H1 (cell line): ENCODE measurements at regions not wholly inside any gene's neighbourhood (a gene's known extent, or its start where the extent isn't known, plus 50 kb on each side); places are given as distances from the start of the nearest gene placed in this dataset.

Source experiments
- CTCF ChIA-PET: fragments of 300-600 bp; sonication (Branson Sonifier 250); formaldehyde crosslinking; loops from one replicate; lab custom pipeline; 2021; ENCODE audit not compliant: partially characterized antibody; lab: Charles Lee
- POLR2A ChIA-PET: fragments of 300-600 bp; sonication (Branson Sonifier 250); formaldehyde crosslinking; loops from one replicate; lab custom pipeline; 2021; ENCODE audit warnings: inconsistent platforms; ENCODE audit not compliant: partially characterized antibody; lab: Charles Lee
- DNase-seq, 2 experiments: peaks; one replicate each; pipeline versions ENCODE4 v3.0.0 to v3.0.0-alpha.2; 2010 to 2022; ENCODE audit warnings: low spot score in 2 of 2, low read depth in 1 of 2, mixed read lengths in 1 of 2
- FAIRE-seq: peaks from 2 replicates; lab custom pipeline; 2011; peaks lifted over from hg19 to GRCh38; lab: Jason Lieb, UNC
- H2AFZ ChIP-seq: 2 replicates; pipeline ENCODE4 v1.8.1; 2012; ENCODE audit warnings: low read length, inconsistent platforms
- H2AK5ac ChIP-seq: 2 replicates; pipeline ENCODE4 v1.6.1; 2013; ENCODE audit warnings: low read depth, low read length
- H2BK120ac ChIP-seq: replicated peaks from 2 replicates; pipeline ENCODE3; 2013; ENCODE audit warnings: low read depth, low read length, inconsistent platforms
- H2BK12ac ChIP-seq: 2 replicates; pipeline ENCODE4 v1.6.1; 2013; ENCODE audit warnings: low read depth, low read length
- H2BK15ac ChIP-seq: 2 replicates; pipeline ENCODE4 v1.6.1; 2013; ENCODE audit warnings: low read length
- H2BK20ac ChIP-seq: 2 replicates; pipeline ENCODE4 v1.6.1; 2013; ENCODE audit warnings: low read length
- H2BK5ac ChIP-seq: 2 replicates; pipeline ENCODE4 v1.6.1; 2013; ENCODE audit warnings: low read depth, low read length
- H3K14ac ChIP-seq: 2 replicates; pipeline ENCODE4 v1.6.1; 2013; ENCODE audit warnings: inconsistent platforms; ENCODE audit not compliant: insufficient read length
- H3K18ac ChIP-seq: 2 replicates; pipeline ENCODE4 v1.6.1; 2013; ENCODE audit warnings: low read length; ENCODE audit errors: extremely low read depth
- H3K23ac ChIP-seq: 2 replicates; pipeline ENCODE4 v1.6.1; 2013; ENCODE audit warnings: inconsistent platforms; ENCODE audit not compliant: insufficient read length
- H3K23me2 ChIP-seq: 2 replicates; pipeline ENCODE4 v1.6.1; 2013; ENCODE audit warnings: low read depth, low read length
- H3K27ac ChIP-seq: 2 replicates; pipeline ENCODE4 v1.6.1; 2011; ENCODE audit warnings: low read depth, low read length, inconsistent platforms
- H3K27me3 ChIP-seq, 4 experiments: replicated peaks in 1 of 4; 1 replicate in 1 of 4; 2 replicates in 3 of 4; pipeline versions ENCODE4 v1.6.1 to v1.8.1; 2011 to 2013; ENCODE audit warnings: low read length in 3 of 4, mild to moderate bottlenecking in 3 of 4, inconsistent platforms in 2 of 4, mixed read lengths in 2 of 4, moderate library complexity in 1 of 4; ENCODE audit not compliant: control insufficient read depth in 3 of 4, insufficient read depth in 3 of 4; ENCODE audit errors: extremely low read depth in 1 of 4
- H3K36me3 ChIP-seq, 4 experiments: 2 replicates each; pipeline versions ENCODE4 v1.6.1 to v1.8.1; 2011 to 2013; ENCODE audit warnings: mild to moderate bottlenecking in 4 of 4, low read length in 3 of 4, moderate library complexity in 2 of 4, control low read depth in 1 of 4, inconsistent platforms in 1 of 4; ENCODE audit not compliant: insufficient read depth in 4 of 4, control insufficient read depth in 2 of 4
- H3K4ac ChIP-seq: replicated peaks from 2 replicates; pipeline ENCODE3; 2013; ENCODE audit warnings: low read length, low read depth, mixed read lengths, inconsistent platforms; ENCODE audit not compliant: insufficient read length
- H3K4me1 ChIP-seq, 4 experiments: replicated peaks in 1 of 4; 1 replicate in 1 of 4; 2 replicates in 3 of 4; pipeline versions ENCODE4 v1.6.1 to v1.8.1; 2011 to 2013; ENCODE audit warnings: low read length in 3 of 4, inconsistent platforms in 2 of 4, mixed read lengths in 1 of 4; ENCODE audit not compliant: insufficient read depth in 4 of 4, control insufficient read depth in 3 of 4
- H3K4me2 ChIP-seq, 2 experiments: 2 replicates each; pipeline versions ENCODE4 v1.6.1 to v1.8.1; 2011 to 2013; ENCODE audit warnings: low read depth in 2 of 2, low read length in 2 of 2, control low read depth in 1 of 2, inconsistent platforms in 1 of 2, mild to moderate bottlenecking in 1 of 2; ENCODE audit not compliant: insufficient read depth in 1 of 2
- H3K4me3 ChIP-seq, 4 experiments: fragments of 200-600, 300-600 bp in 1 of 4; sonication (generic), shearing (Covaris generic), sonication (Bioruptor Twin) in 1 of 4; 2 replicates each; pipeline versions ENCODE4 v1.5.1 to v1.8.1; 2011 to 2016; ENCODE audit warnings: low read length in 4 of 4, low read depth in 3 of 4, control low read depth in 2 of 4, inconsistent platforms in 2 of 4, mild to moderate bottlenecking in 2 of 4, mixed read lengths in 1 of 4, moderate library complexity in 1 of 4; ENCODE audit not compliant: insufficient read depth in 2 of 4; ENCODE audit errors: extremely low read depth in 1 of 4
- H3K56ac ChIP-seq: replicated peaks from 2 replicates; pipeline ENCODE3; 2013; ENCODE audit warnings: low read depth, mild to moderate bottlenecking, mixed read lengths, low read length, inconsistent platforms; ENCODE audit not compliant: insufficient read length
- H3K79me1 ChIP-seq: 2 replicates; pipeline ENCODE4 v1.6.1; 2013; ENCODE audit warnings: low read depth, low read length, control low read depth
- H3K79me2 ChIP-seq, 2 experiments: 2 replicates each; pipeline versions ENCODE4 v1.6.1 to v1.8.1; 2012 to 2013; ENCODE audit warnings: low read length in 2 of 2, mild to moderate bottlenecking in 2 of 2, inconsistent platforms in 1 of 2; ENCODE audit not compliant: insufficient read depth in 2 of 2, control insufficient read depth in 1 of 2
- H3K9ac ChIP-seq, 4 experiments: replicated peaks in 1 of 4; 1 replicate in 1 of 4; 2 replicates in 3 of 4; pipeline versions ENCODE4 v1.6.1 to v1.8.1; 2011 to 2013; ENCODE audit warnings: low read depth in 3 of 4, low read length in 3 of 4, control low read depth in 2 of 4, mild to moderate bottlenecking in 2 of 4, moderate library complexity in 2 of 4, inconsistent platforms in 1 of 4; ENCODE audit errors: extremely low read depth in 1 of 4
- H3K9me3 ChIP-seq, 2 experiments: 2 replicates each; pipeline versions ENCODE4 v1.6.1 to v1.8.1; 2012 to 2013; ENCODE audit warnings: mild to moderate bottlenecking in 2 of 2, moderate library complexity in 2 of 2, control low read depth in 1 of 2, inconsistent platforms in 1 of 2, low read depth in 1 of 2, low read length in 1 of 2, mixed read lengths in 1 of 2; ENCODE audit not compliant: insufficient read depth in 2 of 2
- H4K20me1 ChIP-seq, 2 experiments: replicated peaks in 1 of 2; 2 replicates each; pipeline versions ENCODE3 to v1.8.1; 2011 to 2013; ENCODE audit warnings: inconsistent platforms in 2 of 2, low read length in 2 of 2, mild to moderate bottlenecking in 1 of 2; ENCODE audit not compliant: insufficient read depth in 2 of 2, control insufficient read depth in 1 of 2
- H4K5ac ChIP-seq: 2 replicates; pipeline ENCODE4 v1.6.1; 2013; ENCODE audit warnings: low read length, low read depth, mixed read lengths, inconsistent platforms; ENCODE audit not compliant: insufficient read length
- H4K8ac ChIP-seq: 2 replicates; pipeline ENCODE4 v1.8.0; 2013; ENCODE audit warnings: mild to moderate bottlenecking, moderate library complexity, low read length, inconsistent platforms; ENCODE audit not compliant: insufficient read depth; ENCODE audit errors: extremely low read depth
- H4K91ac ChIP-seq: replicated peaks from 2 replicates; pipeline ENCODE3; 2013; ENCODE audit warnings: low read length, mixed read lengths, inconsistent platforms; ENCODE audit not compliant: insufficient read length
- GABPA ChIP-seq: IDR thresholded peaks from 2 replicates; pipeline ENCODE4 v1.6.1; 2011; ENCODE audit warnings: mild to moderate bottlenecking, low read length, moderate library complexity, borderline replicate concordance; ENCODE audit not compliant: insufficient read depth
- SRF ChIP-seq: IDR thresholded peaks from 2 replicates; pipeline ENCODE4 v1.6.1; 2011; ENCODE audit warnings: mild to moderate bottlenecking, low read depth, low read length, moderate library complexity
- WGBS, 2 experiments: shearing (Covaris generic) in 1 of 2; methylation state at CpG; one replicate each; pipeline versions ENCODE4 v1.1.6 to v1.1.7; 2013 to 2015; ENCODE audit warnings: low lambda C conversion rate in 2 of 2, mixed read lengths in 2 of 2, inconsistent platforms in 1 of 2, low coverage in 1 of 2, missing lambda C conversion rate in 1 of 2; ENCODE audit not compliant: insufficient replicate concordance in 2 of 2, insufficient coverage in 1 of 2, insufficient read length in 1 of 2; ENCODE audit errors: extremely low coverage in 1 of 2, missing lambda C conversion rate in 1 of 2; 5-methylcytosine and 5-hydroxymethylcytosine counted together

- H2BK12ac ChIP-seq, result no peak overlapping the region
- WGBS, 2 experiments, result 87% methylated on average over 3 of the region's 3 CpGs; no CpG with 5 or more reads in 1 of the 2 experiments
Measured at GRCh38 chr13:65854431-65854830, 1375.7 kb downstream of the PCDH9 start.

More at GRCh38 chr13:65854431-65854830, 1375.7 kb downstream of the PCDH9 start:
- Histone ChIP-seq H4K5ac (no peak overlapping the region), H2BK15ac (no peak overlapping the region), H3K27ac (no peak overlapping the region), H2BK120ac (no peak overlapping the region), H2BK20ac (no peak overlapping the region), H3K14ac (no peak overlapping the region), H3K4ac (no peak overlapping the region), H2AFZ (no peak overlapping the region), H3K4me2 (no peak overlapping the region), H4K20me1 (no peaks in the 10 kb centered on the region), H3K9me3 (no peaks in the 10 kb centered on the region), H3K27me3 (no peaks in the 10 kb centered on the region), H3K9ac (no peak overlapping the region), H3K23me2 (no peaks in the 10 kb centered on the region), H3K79me2 (no peaks in the 10 kb centered on the region), H3K36me3 (no peaks in the 10 kb centered on the region), H4K8ac (no peak overlapping the region), H3K23ac (no peak overlapping the region), H3K4me3 (no peak overlapping the region), H3K4me1 (no peaks in the 10 kb centered on the region), H3K18ac (no peak overlapping the region), H3K56ac (no peak overlapping the region), H2BK5ac (no peak overlapping the region), H4K91ac (no peak overlapping the region), H2AK5ac (no peak overlapping the region), H3K79me1 (no peaks in the 10 kb centered on the region)
- TF ChIP-seq GABPA, result no peak
- no peak for TF ChIP-seq SRF
- CTCF ChIA-PET, result interaction anchor here (0.6 kb wide), 1 partner anchor 28 kb away, joined by 5 read pairs; no protein-coding TSS in a partner anchor
- POLR2A ChIA-PET, result no interaction called here
- FAIRE-seq (no peak), DNase-seq (no peak)
